GM12878 (cell line): ENCODE measurements at regions not wholly inside any gene's neighbourhood (a gene's known extent, or its start where the extent isn't known, plus 50 kb on each side); places are given as distances from the start of the nearest gene placed in this dataset.

Experiments
- ATAC-seq: fragments of 200-7000 bp; cut with Tn5 transposase; 3 replicates; pipeline ENCODE4 v1.9.1; 2020; ENCODE audit warnings: mild to moderate bottlenecking, moderate library complexity
- BruUV-seq: library from RNA; stranded (reverse); fragments of 400-500 nt; replicated peaks from 2 replicates; lab custom pipeline; 2021; lab: Mats Ljungman, UMichigan
- CTCF ChIA-PET: fragments of 300-600 bp; sonication (Branson Sonifier 250); formaldehyde crosslinking; extraction: SDS; loops from one replicate; lab custom pipeline; 2021; ENCODE audit warnings: inconsistent platforms; lab: Yijun Ruan, JAX
- POLR2A ChIA-PET: fragments of 350-600 bp; formaldehyde crosslinking; extraction: SDS; loops from one replicate; lab custom pipeline; 2021; ENCODE audit warnings: inconsistent platforms; lab: Charles Lee
- RAD21 ChIA-PET: fragments of 300-600 bp; sonication (Branson Sonifier 250); formaldehyde crosslinking; loops from one replicate; lab custom pipeline; 2023; ENCODE audit warnings: antibody characterized with exemption; ENCODE audit not compliant: unreplicated experiment; lab: Charles Lee
- SMC1A ChIA-PET: fragments of 300-600 bp; sonication (Branson Sonifier 250); formaldehyde crosslinking; loops from one replicate; lab custom pipeline; 2023; ENCODE audit not compliant: unreplicated experiment, uncharacterized antibody; lab: Charles Lee
- DNase-seq: peaks from one replicate; pipeline ENCODE4 v3.0.0-alpha.2; 2011; ENCODE audit warnings: low read depth, low spot score
- FAIRE-seq: peaks from 3 replicates; lab custom pipeline; 2011; peaks lifted over from hg19 to GRCh38; lab: Jason Lieb, UNC
- H2AFZ ChIP-seq: 2 replicates; pipeline ENCODE4 v1.6.0; 2011; ENCODE audit warnings: low read depth, low read length, control low read depth; ENCODE audit not compliant: control insufficient read depth
- H3K27ac ChIP-seq: 2 replicates; pipeline ENCODE4 v1.5.1; 2011; ENCODE audit warnings: control low read depth; ENCODE audit not compliant: control insufficient read depth, insufficient read depth
- H3K27me3 ChIP-seq, 2 experiments: replicated peaks in 1 of 2; 2 replicates each; pipeline versions ENCODE4 v1.6.0 to v1.6.1; 2011; ENCODE audit warnings: low read length in 1 of 2; ENCODE audit not compliant: control insufficient read depth in 2 of 2, insufficient read depth in 2 of 2
- H3K36me3 ChIP-seq, 2 experiments: 2 replicates each; pipeline ENCODE4 v1.5.1; 2011; ENCODE audit warnings: low read length in 1 of 2; ENCODE audit not compliant: control insufficient read depth in 2 of 2, insufficient read depth in 2 of 2
- H3K4me1 ChIP-seq: 2 replicates; pipeline ENCODE4 v1.6.1; 2011; ENCODE audit warnings: mild to moderate bottlenecking, low read length, moderate library complexity, mixed read lengths; ENCODE audit not compliant: control insufficient read depth, insufficient read depth
- H3K4me2 ChIP-seq: 2 replicates; pipeline ENCODE4 v1.6.0; 2011; ENCODE audit warnings: control low read depth; ENCODE audit not compliant: control insufficient read depth, insufficient read depth
- H3K4me3 ChIP-seq: fragments of 200-600 bp; sonication (generic); 2 replicates; pipeline ENCODE4 v1.5.1; 2016
- H3K79me2 ChIP-seq: 2 replicates; pipeline ENCODE4 v1.6.0; 2011; ENCODE audit warnings: low read length; ENCODE audit not compliant: control insufficient read depth, insufficient read depth
- H3K9ac ChIP-seq: 2 replicates; pipeline ENCODE4 v1.8.0; 2011; ENCODE audit warnings: low read length, control low read depth, mixed read lengths; ENCODE audit not compliant: control insufficient read depth, insufficient read depth
- H3K9me3 ChIP-seq: replicated peaks from 3 replicates; pipeline ENCODE4 v1.5.1; 2011; ENCODE audit warnings: mild to moderate bottlenecking, low read length; ENCODE audit not compliant: control insufficient read depth, insufficient read depth
- H4K20me1 ChIP-seq: 2 replicates; pipeline ENCODE4 v1.6.0; 2011; ENCODE audit not compliant: control insufficient read depth, insufficient read depth
- BMI1 ChIP-seq: fragments of 450-650 bp; IDR thresholded peaks from 2 replicates; pipeline ENCODE4 v1.6.1; 2016; ENCODE audit warnings: mild to moderate bottlenecking, moderate library complexity, borderline replicate concordance
- FOXM1 ChIP-seq: IDR thresholded peaks from 2 replicates; pipeline ENCODE4 v1.6.1; 2012; ENCODE audit warnings: low read depth, mild to moderate bottlenecking, inconsistent platforms, low read length, moderate library complexity
- IKZF2 ChIP-seq, 2 experiments: fragments of 450-650 bp; IDR thresholded peaks; 2 replicates each; pipeline ENCODE4 v1.6.1; 2017; ENCODE audit warnings: mild to moderate bottlenecking in 2 of 2, moderate library complexity in 2 of 2
- IRF4 ChIP-seq: IDR thresholded peaks from 2 replicates; pipeline ENCODE4 v1.6.1; 2011; ENCODE audit warnings: low read depth, low read length
- LARP7 ChIP-seq: fragments of 450-650 bp; IDR thresholded peaks from 2 replicates; pipeline ENCODE4 v1.6.1; 2017; ENCODE audit warnings: mild to moderate bottlenecking
- MEF2A ChIP-seq: IDR thresholded peaks from 2 replicates; pipeline ENCODE4 v1.6.1; 2011; ENCODE audit warnings: low read depth, mild to moderate bottlenecking, low read length, moderate library complexity; ENCODE audit not compliant: insufficient read depth
- NFIC ChIP-seq: IDR thresholded peaks from 2 replicates; pipeline ENCODE4 v1.6.1; 2012; ENCODE audit warnings: low read depth, mild to moderate bottlenecking, inconsistent platforms, low read length, moderate library complexity
- RAD51 ChIP-seq: fragments of 450-650 bp; IDR thresholded peaks from 2 replicates; pipeline ENCODE4 v1.6.1; 2016; ENCODE audit warnings: moderate library complexity, mild to moderate bottlenecking, inconsistent platforms
- SIX5 ChIP-seq: IDR thresholded peaks from 2 replicates; pipeline ENCODE4 v1.6.1; 2011; ENCODE audit warnings: mild to moderate bottlenecking, low read depth, low read length, moderate library complexity; ENCODE audit not compliant: severe bottlenecking
- SREBF2 ChIP-seq: IDR thresholded peaks from 2 replicates; pipeline ENCODE4 v1.6.1; 2012; ENCODE audit warnings: mild to moderate bottlenecking, low read length
- TARDBP ChIP-seq: IDR thresholded peaks from 2 replicates; pipeline ENCODE4 v1.6.1; 2016; ENCODE audit warnings: borderline replicate concordance
- TCF12 ChIP-seq: IDR thresholded peaks from 2 replicates; pipeline ENCODE4 v1.6.1; 2011; ENCODE audit warnings: low read depth, mild to moderate bottlenecking, low read length
- in situ Hi-C: fragments of 300-500 bp; cut with MboI; formaldehyde crosslinking; loops from 9 replicates; pipeline ENCODE4 v1.14.3; 2018; ENCODE audit warnings: mixed read lengths
- intact Hi-C: fragments of 100-400 bp; cut with micrococcal nuclease; formaldehyde crosslinking; loops from one replicate; pipeline ENCODE4 v1.14.2; 2022; ENCODE audit not compliant: unreplicated experiment
- TF ChIP-seq, protein P1 (sequence below): fragments of 450-650 bp; IDR thresholded peaks from 2 replicates; pipeline ENCODE4 v1.6.1; 2018; ENCODE audit warnings: borderline replicate concordance, mild to moderate bottlenecking; ENCODE audit not compliant: partially characterized antibody
- TF ChIP-seq, protein P2 (sequence below): IDR thresholded peaks from 2 replicates; pipeline ENCODE4 v1.6.1; 2011; ENCODE audit warnings: low read depth, low read length, improper control_type of control experiment, borderline replicate concordance
- TF ChIP-seq, protein P3 (sequence below), 3 experiments: IDR thresholded peaks in 2 of 3; conservative IDR thresholded peaks in 1 of 3; 2 replicates each; pipeline ENCODE4 v1.5.1; 2011; ENCODE audit warnings: low read depth in 3 of 3, low read length in 3 of 3, mild to moderate bottlenecking in 3 of 3, control low read depth in 2 of 3, moderate library complexity in 2 of 3, inconsistent platforms in 1 of 3, mixed read lengths in 1 of 3; ENCODE audit not compliant: control insufficient read depth in 2 of 3, insufficient read depth in 1 of 3; ENCODE audit errors: extremely low read depth in 1 of 3
- TF ChIP-seq, protein P4 (sequence below): IDR thresholded peaks from 2 replicates; pipeline ENCODE4 v1.6.1; 2011; ENCODE audit warnings: borderline replicate concordance, low read depth, mild to moderate bottlenecking, moderate library complexity, mixed read lengths, low read length; ENCODE audit not compliant: insufficient read depth; ENCODE audit errors: extremely low read length
- TF ChIP-seq, protein P5 (sequence below): IDR thresholded peaks from 2 replicates; pipeline ENCODE4 v1.6.1; 2012; ENCODE audit warnings: low read depth, low read length, improper control_type of control experiment

DNA sequence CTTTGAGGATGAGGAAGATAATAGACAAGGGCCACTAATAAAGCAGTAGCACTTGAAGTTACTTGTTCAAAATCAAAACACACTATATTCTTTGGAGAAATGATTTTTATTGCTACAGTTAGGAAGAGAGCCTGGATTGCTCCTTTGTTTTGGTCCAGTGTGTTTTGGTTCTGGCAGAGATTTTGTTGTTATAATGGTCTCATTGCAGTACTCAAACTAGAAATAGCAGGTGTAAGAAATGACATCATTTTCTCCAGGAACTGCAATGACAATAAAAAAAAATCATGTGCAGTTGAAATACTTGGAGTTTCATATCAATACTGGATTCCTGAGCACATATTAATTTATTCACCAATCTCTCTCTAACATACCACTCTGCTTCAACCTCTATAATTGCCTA is 490.3 kb downstream of the CCDC85A start:
- Histone ChIP-seq H3K9ac (no peak overlapping the region), H3K36me3 (no peaks in the 10 kb centered on the region), H3K4me1 (no peaks in the 10 kb centered on the region), H3K9me3 (no peaks in the 10 kb centered on the region; the same call in 2 of the 3 replicates), H3K27ac (no peak overlapping the region), H3K79me2 (no peaks in the 10 kb centered on the region), H2AFZ (no peak overlapping the region), H4K20me1 (no peaks in the 10 kb centered on the region), H3K4me3 (no peak overlapping the region), H3K27me3 (no peaks in the 10 kb centered on the region), H3K4me2 (no peak overlapping the region)
- ChIA-PET SMC1A (no interaction called here), CTCF (interaction anchor here (1.0 kb wide), 1 partner anchor 32 kb away, joined by 3 read pairs; no protein-coding TSS in a partner anchor), RAD21 (no interaction called here), POLR2A (no interaction called here)
- DNase-seq: no peak
- no peak for ATAC-seq
- no TSS peak for BruUV-seq
- TF ChIP-seq SIX5 (no peak), MEF2A (no peak), LARP7 (no peak), TCF12 (no peak), IKZF2 (IDR thresholded peaks at IDR 0.05) (no peak), NFIC (no peak), FOXM1 (no peak), IRF4 (no peak), BMI1 (no peak), RAD51 (no peak), TARDBP (no peak), SREBF2 (no peak)
- TF ChIP-seq, protein P1, sequence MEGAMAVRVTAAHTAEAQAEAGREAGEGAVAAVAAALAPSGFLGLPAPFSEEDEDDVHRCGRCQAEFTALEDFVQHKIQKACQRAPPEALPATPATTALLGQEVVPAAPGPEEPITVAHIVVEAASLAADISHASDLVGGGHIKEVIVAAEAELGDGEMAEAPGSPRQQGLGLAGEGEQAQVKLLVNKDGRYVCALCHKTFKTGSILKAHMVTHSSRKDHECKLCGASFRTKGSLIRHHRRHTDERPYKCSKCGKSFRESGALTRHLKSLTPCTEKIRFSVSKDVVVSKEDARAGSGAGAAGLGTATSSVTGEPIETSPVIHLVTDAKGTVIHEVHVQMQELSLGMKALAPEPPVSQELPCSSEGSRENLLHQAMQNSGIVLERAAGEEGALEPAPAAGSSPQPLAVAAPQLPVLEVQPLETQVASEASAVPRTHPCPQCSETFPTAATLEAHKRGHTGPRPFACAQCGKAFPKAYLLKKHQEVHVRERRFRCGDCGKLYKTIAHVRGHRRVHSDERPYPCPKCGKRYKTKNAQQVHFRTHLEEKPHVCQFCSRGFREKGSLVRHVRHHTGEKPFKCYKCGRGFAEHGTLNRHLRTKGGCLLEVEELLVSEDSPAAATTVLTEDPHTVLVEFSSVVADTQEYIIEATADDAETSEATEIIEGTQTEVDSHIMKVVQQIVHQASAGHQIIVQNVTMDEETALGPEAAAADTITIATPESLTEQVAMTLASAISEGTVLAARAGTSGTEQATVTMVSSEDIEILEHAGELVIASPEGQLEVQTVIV: no peak
- TF ChIP-seq, protein P2, sequence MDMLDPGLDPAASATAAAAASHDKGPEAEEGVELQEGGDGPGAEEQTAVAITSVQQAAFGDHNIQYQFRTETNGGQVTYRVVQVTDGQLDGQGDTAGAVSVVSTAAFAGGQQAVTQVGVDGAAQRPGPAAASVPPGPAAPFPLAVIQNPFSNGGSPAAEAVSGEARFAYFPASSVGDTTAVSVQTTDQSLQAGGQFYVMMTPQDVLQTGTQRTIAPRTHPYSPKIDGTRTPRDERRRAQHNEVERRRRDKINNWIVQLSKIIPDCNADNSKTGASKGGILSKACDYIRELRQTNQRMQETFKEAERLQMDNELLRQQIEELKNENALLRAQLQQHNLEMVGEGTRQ: no peak
- TF ChIP-seq, protein P3, sequence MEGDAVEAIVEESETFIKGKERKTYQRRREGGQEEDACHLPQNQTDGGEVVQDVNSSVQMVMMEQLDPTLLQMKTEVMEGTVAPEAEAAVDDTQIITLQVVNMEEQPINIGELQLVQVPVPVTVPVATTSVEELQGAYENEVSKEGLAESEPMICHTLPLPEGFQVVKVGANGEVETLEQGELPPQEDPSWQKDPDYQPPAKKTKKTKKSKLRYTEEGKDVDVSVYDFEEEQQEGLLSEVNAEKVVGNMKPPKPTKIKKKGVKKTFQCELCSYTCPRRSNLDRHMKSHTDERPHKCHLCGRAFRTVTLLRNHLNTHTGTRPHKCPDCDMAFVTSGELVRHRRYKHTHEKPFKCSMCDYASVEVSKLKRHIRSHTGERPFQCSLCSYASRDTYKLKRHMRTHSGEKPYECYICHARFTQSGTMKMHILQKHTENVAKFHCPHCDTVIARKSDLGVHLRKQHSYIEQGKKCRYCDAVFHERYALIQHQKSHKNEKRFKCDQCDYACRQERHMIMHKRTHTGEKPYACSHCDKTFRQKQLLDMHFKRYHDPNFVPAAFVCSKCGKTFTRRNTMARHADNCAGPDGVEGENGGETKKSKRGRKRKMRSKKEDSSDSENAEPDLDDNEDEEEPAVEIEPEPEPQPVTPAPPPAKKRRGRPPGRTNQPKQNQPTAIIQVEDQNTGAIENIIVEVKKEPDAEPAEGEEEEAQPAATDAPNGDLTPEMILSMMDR (IDR thresholded peaks at IDR 0.05 in 2 of 3, conservative IDR thresholded peaks at IDR 0.05 in 1 of 3; ENCODE audit: control insufficient read depth in 2 of 3, extremely low read depth in 1 of 3, insufficient read depth in 1 of 3, low read depth in 3 of 3, low read length in 3 of 3): no peak
- TF ChIP-seq, protein P4, sequence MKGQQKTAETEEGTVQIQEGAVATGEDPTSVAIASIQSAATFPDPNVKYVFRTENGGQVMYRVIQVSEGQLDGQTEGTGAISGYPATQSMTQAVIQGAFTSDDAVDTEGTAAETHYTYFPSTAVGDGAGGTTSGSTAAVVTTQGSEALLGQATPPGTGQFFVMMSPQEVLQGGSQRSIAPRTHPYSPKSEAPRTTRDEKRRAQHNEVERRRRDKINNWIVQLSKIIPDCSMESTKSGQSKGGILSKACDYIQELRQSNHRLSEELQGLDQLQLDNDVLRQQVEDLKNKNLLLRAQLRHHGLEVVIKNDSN: no peak
- TF ChIP-seq, protein P5, sequence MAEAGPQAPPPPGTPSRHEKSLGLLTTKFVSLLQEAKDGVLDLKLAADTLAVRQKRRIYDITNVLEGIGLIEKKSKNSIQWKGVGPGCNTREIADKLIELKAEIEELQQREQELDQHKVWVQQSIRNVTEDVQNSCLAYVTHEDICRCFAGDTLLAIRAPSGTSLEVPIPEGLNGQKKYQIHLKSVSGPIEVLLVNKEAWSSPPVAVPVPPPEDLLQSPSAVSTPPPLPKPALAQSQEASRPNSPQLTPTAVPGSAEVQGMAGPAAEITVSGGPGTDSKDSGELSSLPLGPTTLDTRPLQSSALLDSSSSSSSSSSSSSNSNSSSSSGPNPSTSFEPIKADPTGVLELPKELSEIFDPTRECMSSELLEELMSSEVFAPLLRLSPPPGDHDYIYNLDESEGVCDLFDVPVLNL: no peak
- intact Hi-C loops (no loop called here), in situ Hi-C loops (no loop called here)
- no peak for FAIRE-seq
